GM18867 (cell line): ENCODE measurements at regions not wholly inside any gene's neighbourhood (a gene's known extent, or its start where the extent isn't known, plus 50 kb on each side); places are given as distances from the start of the nearest gene placed in this dataset.
"Not testable (repeated sequence)": the region's sequence is repeated elsewhere in the genome, so short reads cannot be mapped to it uniquely, and the experiment has no call there.

ENCODE experiments used
- ATAC-seq: cut with Tn5 transposase; IDR thresholded peaks from one replicate; pipeline ENCODE4 v1.9.1; 2021; ENCODE audit warnings: mild to moderate bottlenecking, moderate library complexity; ENCODE audit not compliant: unreplicated experiment

DNA sequence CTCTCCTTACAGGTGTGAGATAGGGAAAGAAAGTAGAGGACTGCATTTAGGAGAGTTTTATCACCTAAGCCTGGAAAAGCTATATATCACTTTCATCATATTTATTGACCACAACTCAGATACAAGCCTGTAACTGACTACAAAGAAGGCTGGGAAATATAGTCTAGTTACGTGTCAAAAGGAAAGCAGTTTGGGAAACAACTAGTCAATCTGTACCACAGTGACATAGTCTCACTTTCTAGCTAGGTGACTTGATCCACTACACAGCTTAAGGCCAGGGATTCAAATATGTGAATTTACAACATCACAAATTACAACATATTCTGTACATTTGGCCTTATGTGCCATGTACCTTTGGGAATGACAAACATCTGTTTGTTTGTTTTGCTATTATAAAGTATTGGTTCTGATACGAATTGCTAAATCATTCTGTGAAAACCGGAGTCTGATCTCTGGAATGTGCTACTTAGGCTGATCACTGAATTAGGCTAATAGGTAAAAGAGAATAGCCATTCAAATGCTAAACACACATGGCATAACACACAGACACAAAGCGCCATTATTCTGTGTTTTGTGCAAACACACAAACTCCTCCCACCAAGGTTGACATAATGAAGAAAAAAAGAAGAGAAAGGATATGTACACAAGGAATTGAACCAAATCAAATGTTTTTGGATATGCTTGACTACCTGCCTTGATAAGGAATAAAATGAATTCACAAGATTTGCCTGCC, 279.8 kb downstream of the DUSP6 start:
- ATAC-seq, result no peak

- no peak for ATAC-seq
These were observed 281.7 kb downstream of the DUSP6 start for GRCh38 chr12:89070603-89071002.

DNA sequence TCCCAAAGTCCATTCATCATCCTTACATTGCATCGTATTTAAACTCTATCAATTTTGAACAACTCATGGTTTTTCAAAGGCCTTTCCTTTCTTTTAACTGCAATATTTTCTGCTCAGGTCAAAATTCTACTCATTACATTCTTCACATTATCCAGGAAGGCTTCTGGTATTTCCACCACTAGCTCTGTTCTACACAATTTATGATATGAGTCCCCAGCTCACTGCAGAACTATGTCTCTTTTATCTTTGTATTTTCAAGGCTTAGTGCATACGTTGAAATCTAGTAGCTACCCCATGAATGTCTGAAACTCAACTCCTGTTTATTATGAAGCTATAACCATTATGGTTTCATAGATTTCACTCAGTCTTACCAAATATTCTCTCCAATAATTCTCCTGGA, 282.9 kb downstream of the DUSP6 start:
- no peak for ATAC-seq

DNA sequence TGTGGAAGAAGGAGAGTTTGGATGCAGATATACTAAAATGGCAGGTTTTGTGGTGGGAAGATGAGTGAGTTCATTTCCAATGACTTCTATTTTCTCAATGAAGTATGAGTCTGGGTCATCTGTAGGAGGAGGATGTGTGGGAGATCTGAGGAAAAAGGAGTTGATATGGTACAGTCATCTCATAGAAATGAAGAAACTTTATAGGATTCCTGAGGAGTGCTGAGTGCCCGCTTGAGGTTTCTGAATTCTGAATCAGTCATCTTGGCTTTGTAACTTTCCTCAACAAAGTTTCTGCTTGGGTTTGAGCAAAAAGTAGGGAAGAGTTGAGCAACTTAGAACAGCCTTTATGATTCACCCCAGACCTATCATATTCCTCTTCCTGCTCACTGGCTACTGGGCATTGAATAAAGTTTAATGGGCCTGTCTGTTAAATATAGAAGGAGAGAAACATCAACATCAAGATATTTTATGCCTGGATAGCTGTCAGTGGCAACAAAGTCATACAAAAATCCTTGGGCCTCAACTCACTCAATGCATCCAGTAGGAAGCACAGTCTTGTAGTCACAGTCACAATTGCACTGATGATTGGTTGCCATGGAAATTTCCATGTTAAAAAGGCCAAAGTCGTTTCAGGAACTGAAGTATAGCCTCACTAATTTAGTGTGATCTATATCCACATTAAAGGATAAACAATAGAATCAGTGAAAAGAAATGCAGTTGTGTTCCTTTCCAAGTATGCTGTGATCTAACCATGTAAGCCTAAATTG, 284.7 kb downstream of the DUSP6 start:
- ATAC-seq, result no peak

- ATAC-seq, result no peak
These were observed 287.5 kb downstream of the DUSP6 start for GRCh38 chr12:89064780-89065179.

DNA sequence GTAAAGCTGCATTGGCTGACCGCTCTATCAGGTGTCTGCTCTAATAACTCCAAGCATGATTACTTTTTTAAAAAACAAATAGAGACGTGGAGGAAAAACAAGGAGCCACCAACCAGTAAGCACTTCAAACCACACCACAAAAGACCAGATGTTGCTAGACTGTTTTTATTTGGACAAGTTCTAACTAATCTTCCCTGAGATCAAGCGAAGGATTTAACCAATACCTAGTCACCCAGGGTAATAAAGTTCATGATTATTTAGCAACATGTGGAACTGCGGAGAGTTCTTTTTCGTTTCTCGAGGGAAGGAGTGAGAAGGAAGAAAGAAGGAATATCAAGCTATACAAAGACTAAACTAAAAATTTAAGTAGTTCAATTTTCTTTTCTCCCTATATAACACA, 288.1 kb downstream of the DUSP6 start:
- no peak for ATAC-seq

- no peak for ATAC-seq
These were observed 289.3 kb downstream of the DUSP6 start for GRCh38 chr12:89062996-89063395.

- ATAC-seq, result no peak
These were observed 292.4 kb downstream of the DUSP6 start for GRCh38 chr12:89059721-89060541.

GRCh38 chr12:89059056-89059455, 293.2 kb downstream of the DUSP6 start:
- ATAC-seq, result no peak

- no peak for ATAC-seq
These were observed 293.9 kb downstream of the DUSP6 start for GRCh38 chr12:89058402-89058801.

- ATAC-seq, result not testable (repeated sequence)
These were observed 298.5 kb downstream of the DUSP6 start for GRCh38 chr12:89053817-89054216.

- peak; percentile 83 for ATAC-seq
These were observed 301.1 kb downstream of the DUSP6 start for GRCh38 chr12:89051065-89051677.

DNA sequence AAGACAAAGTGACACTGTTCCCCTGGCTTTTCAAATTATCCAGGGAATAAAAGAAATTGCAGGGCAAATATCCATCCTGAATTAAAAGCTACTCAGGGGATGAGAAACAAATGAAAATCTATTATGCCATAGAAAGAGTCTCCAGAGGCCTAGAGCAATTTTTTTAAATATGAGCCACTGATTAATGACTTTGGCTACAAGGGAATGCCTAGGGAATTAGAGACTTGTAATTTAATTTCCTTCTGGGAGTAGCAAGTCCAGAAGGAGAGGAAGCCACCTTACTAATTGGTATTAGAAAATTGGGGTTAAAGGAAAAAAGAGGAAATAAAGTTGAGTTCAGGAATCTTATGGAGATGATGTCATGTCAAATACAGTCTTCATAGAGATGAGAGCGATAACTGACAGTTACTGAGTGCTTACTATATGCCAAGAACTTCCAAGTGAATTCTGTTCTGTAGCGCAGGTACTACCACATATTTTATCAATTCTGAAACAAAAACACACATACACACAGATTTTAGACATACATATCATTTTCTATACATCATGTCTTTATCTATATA, 304.4 kb downstream of the DUSP6 start:
- no peak for ATAC-seq

DNA sequence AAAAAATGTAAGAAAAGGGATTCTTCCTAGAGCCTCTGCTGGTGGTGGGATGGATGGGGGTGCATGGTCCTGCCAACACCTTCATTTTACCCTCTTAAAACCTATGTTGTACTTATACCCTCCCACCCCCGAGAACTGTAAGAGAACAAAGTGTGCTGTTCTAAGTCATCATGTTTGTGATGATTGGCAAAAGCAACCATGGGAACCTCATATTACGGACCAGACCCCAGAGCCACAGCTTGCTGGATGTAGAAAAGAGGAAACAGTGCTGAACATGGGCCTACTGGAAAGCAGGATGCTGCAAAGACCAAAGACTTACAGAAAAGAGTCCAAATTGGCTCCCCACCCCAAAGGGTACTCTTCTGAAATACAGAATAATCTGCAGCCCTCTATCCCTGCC, 311.2 kb downstream of the DUSP6 start:
- ATAC-seq, result no peak

DNA sequence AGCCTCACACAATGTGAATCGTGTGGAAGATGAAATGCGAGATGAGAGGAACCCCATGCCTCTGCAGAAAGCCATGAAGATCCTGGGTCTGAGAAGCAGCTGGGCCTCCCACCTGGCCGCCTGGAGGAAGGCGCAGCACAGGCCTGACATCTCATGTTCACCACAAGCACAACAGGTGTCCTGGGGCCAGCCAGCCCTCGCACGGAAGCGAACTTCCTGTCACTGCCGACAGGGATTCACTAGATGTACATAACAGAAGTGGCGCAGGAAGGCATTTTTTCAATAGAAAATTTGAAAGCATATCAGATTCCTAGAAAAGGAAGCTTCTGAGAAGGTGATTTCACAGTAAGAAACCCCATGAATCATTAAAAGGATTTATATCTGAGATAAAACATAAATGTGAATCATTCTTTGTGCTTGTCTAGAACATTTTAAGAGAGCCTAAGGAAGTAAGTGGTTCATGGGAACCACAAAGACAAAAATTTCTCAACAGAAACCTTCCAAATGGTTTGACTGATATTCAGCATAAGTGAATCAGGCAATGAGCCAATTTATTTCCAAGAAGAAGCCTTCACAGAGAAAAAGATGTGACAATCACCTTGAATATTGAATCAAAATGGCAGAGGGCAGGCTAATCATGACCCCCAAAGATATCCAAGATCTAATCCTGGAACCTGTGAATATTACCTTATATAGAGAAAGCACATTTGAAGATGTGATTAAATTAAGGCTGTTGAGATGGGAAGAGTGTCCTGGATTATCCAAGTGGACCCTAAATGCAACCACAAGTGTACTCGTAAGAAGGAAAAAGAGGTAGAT, 311.9 kb downstream of the DUSP6 start:
- ATAC-seq, result peak; percentile 96

GRCh38 chr12:89038831-89039512, 313.3 kb downstream of the DUSP6 start:
- ATAC-seq, result peak; percentile 39

GRCh38 chr12:89033062-89033461, 319.2 kb downstream of the DUSP6 start:
- no peak for ATAC-seq

GRCh38 chr12:89029961-89030360, 322.3 kb downstream of the DUSP6 start:
- no peak for ATAC-seq

DNA sequence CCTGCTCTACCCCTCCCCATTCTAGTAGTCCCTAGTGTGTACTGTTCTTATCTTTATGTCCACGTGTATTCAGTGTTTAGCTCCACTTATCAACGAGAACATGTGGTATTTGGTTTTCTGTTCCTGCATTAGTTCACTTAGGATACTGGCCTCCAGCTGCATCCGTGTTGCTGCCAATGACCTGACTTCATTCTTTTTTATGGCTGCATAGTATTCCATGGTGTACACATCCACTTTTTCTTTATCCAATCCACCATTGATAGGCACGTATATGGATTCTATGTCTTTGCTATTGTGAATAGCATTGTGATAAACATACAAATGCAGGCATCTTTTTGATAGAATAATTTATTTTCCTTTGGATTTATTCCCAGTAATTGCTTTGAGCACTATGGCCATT, 327.7 kb downstream of the DUSP6 start:
- no peak for ATAC-seq
